ENCODE measurements at regions not wholly inside any gene's neighbourhood (a gene's known extent, or its start where the extent isn't known, plus 50 kb on each side); places are given as distances from the start of the nearest gene placed in this dataset.
A peak's percentile ranks its signal among the peaks of the same experiment; 100 is the strongest.

- Histone ChIP-seq H3K4me3 (ENCODE audit: low read depth, low read length) (no peak overlapping the region), H3K27ac (ENCODE audit: low read depth, low read length) (no peak overlapping the region), H3K27me3 (ENCODE audit: control insufficient read depth, insufficient read depth, low read length) (no peaks in the 10 kb centered on the region), H3K4me1 (ENCODE audit: control insufficient read depth, insufficient read depth, low read length) (peaks cover 16% of the 10 kb centered on the region), H3K9ac (ENCODE audit: low read depth, low read length) (no peak overlapping the region), H3K9me3 (ENCODE audit: control insufficient read depth, insufficient read depth, low read length) (no peaks in the 10 kb centered on the region), H3K36me3 (ENCODE audit: control insufficient read depth, insufficient read depth, low read length) (no peaks in the 10 kb centered on the region)
Observed at GRCh38 chr16:52271088-52271750, 275.7 kb downstream of the TOX3 start.

- no peaks in the 10 kb centered on the region for H3K27me3 ChIP-seq (ENCODE audit: control insufficient read depth, insufficient read depth, low read length)
- peak overlapping the region; percentile 90 for H3K27ac ChIP-seq (ENCODE audit: low read depth, low read length)
- peak overlapping the region; percentile 12; the same call in 1 of the 2 replicates for H3K9ac ChIP-seq (ENCODE audit: low read depth, low read length)
- no peaks in the 10 kb centered on the region for H3K9me3 ChIP-seq (ENCODE audit: control insufficient read depth, insufficient read depth, low read length)
- H3K4me1 ChIP-seq (ENCODE audit: control insufficient read depth, insufficient read depth, low read length) = peaks cover 50% of the 10 kb centered on the region
- no peak overlapping the region for H3K4me3 ChIP-seq (ENCODE audit: low read depth, low read length)
- H3K36me3 ChIP-seq (ENCODE audit: control insufficient read depth, insufficient read depth, low read length) = no peaks in the 10 kb centered on the region
Observed at GRCh38 chr16:52265446-52265861, 281.5 kb downstream of the TOX3 start.

GRCh38 chr16:52257534-52257933 is 289.4 kb downstream of the TOX3 start:
- no peak overlapping the region for H3K9ac ChIP-seq (ENCODE audit: low read depth, low read length)

GRCh38 chr16:52256310-52257078 is 290.4 kb downstream of the TOX3 start:
- Histone ChIP-seq H3K9me3 (ENCODE audit: control insufficient read depth, insufficient read depth, low read length) (no peaks in the 10 kb centered on the region), H3K27ac (ENCODE audit: low read depth, low read length) (peak overlapping the region; percentile 24), H3K4me3 (ENCODE audit: low read depth, low read length) (no peak overlapping the region), H3K9ac (ENCODE audit: low read depth, low read length) (no peak overlapping the region), H3K36me3 (ENCODE audit: control insufficient read depth, insufficient read depth, low read length) (no peaks in the 10 kb centered on the region), H3K4me1 (ENCODE audit: control insufficient read depth, insufficient read depth, low read length) (peaks cover 22% of the 10 kb centered on the region), H3K27me3 (ENCODE audit: control insufficient read depth, insufficient read depth, low read length) (no peaks in the 10 kb centered on the region)

More at GRCh38 chr16:52257534-52257933, 289.4 kb downstream of the TOX3 start:
- Histone ChIP-seq H3K36me3 (ENCODE audit: control insufficient read depth, insufficient read depth, low read length) (no peaks in the 10 kb centered on the region), H3K4me3 (ENCODE audit: low read depth, low read length) (no peak overlapping the region), H3K27me3 (ENCODE audit: control insufficient read depth, insufficient read depth, low read length) (no peaks in the 10 kb centered on the region), H3K9me3 (ENCODE audit: control insufficient read depth, insufficient read depth, low read length) (no peaks in the 10 kb centered on the region), H3K27ac (ENCODE audit: low read depth, low read length) (no peak overlapping the region), H3K4me1 (ENCODE audit: control insufficient read depth, insufficient read depth, low read length) (peaks cover 15% of the 10 kb centered on the region)

GRCh38 chr16:52254746-52255145 is 292.2 kb downstream of the TOX3 start:
- Histone ChIP-seq H3K9ac (ENCODE audit: low read depth, low read length) (no peak overlapping the region), H3K36me3 (ENCODE audit: control insufficient read depth, insufficient read depth, low read length) (no peaks in the 10 kb centered on the region), H3K9me3 (ENCODE audit: control insufficient read depth, insufficient read depth, low read length) (no peaks in the 10 kb centered on the region), H3K27me3 (ENCODE audit: control insufficient read depth, insufficient read depth, low read length) (no peaks in the 10 kb centered on the region), H3K4me1 (ENCODE audit: control insufficient read depth, insufficient read depth, low read length) (peaks cover 29% of the 10 kb centered on the region), H3K4me3 (ENCODE audit: low read depth, low read length) (no peak overlapping the region), H3K27ac (ENCODE audit: low read depth, low read length) (no peak overlapping the region)

GRCh38 chr16:52252680-52253079 is 294.3 kb downstream of the TOX3 start:
- Histone ChIP-seq H3K36me3 (ENCODE audit: control insufficient read depth, insufficient read depth, low read length) (no peaks in the 10 kb centered on the region), H3K4me1 (ENCODE audit: control insufficient read depth, insufficient read depth, low read length) (peaks cover 29% of the 10 kb centered on the region), H3K27me3 (ENCODE audit: control insufficient read depth, insufficient read depth, low read length) (no peaks in the 10 kb centered on the region), H3K4me3 (ENCODE audit: low read depth, low read length) (no peak overlapping the region), H3K9me3 (ENCODE audit: control insufficient read depth, insufficient read depth, low read length) (0 out of 2 replicates have a peak, but pooled peaks cover 5% of the 10 kb centered on the region), H3K27ac (ENCODE audit: low read depth, low read length) (no peak overlapping the region), H3K9ac (ENCODE audit: low read depth, low read length) (no peak overlapping the region)

GRCh38 chr16:52251495-52251894 is 295.4 kb downstream of the TOX3 start:
- H3K9me3 ChIP-seq (ENCODE audit: control insufficient read depth, insufficient read depth, low read length) = 0 out of 2 replicates have a peak, but pooled peaks cover 6% of the 10 kb centered on the region
- peaks cover 29% of the 10 kb centered on the region for H3K4me1 ChIP-seq (ENCODE audit: control insufficient read depth, insufficient read depth, low read length)
- peak overlapping the region; percentile 65 for H3K27ac ChIP-seq (ENCODE audit: low read depth, low read length)
- H3K36me3 ChIP-seq (ENCODE audit: control insufficient read depth, insufficient read depth, low read length) = no peaks in the 10 kb centered on the region
- no peaks in the 10 kb centered on the region for H3K27me3 ChIP-seq (ENCODE audit: control insufficient read depth, insufficient read depth, low read length)
- H3K9ac ChIP-seq (ENCODE audit: low read depth, low read length) = 0 out of 2 replicates have a peak overlapping the region, but pooled peaks have one; percentile 27
- H3K4me3 ChIP-seq (ENCODE audit: low read depth, low read length) = peak overlapping the region; percentile 40

GRCh38 chr16:52247737-52248136 is 299.2 kb downstream of the TOX3 start:
- Histone ChIP-seq H3K9ac (ENCODE audit: low read depth, low read length) (no peak overlapping the region), H3K4me1 (ENCODE audit: control insufficient read depth, insufficient read depth, low read length) (peaks cover 20% of the 10 kb centered on the region), H3K36me3 (ENCODE audit: control insufficient read depth, insufficient read depth, low read length) (no peaks in the 10 kb centered on the region)

GRCh38 chr16:52238710-52239109 is 308.2 kb downstream of the TOX3 start:
- Histone ChIP-seq H3K27ac (ENCODE audit: low read depth, low read length) (no peak overlapping the region), H3K27me3 (ENCODE audit: control insufficient read depth, insufficient read depth, low read length) (no peaks in the 10 kb centered on the region), H3K36me3 (ENCODE audit: control insufficient read depth, insufficient read depth, low read length) (no peaks in the 10 kb centered on the region), H3K4me1 (ENCODE audit: control insufficient read depth, insufficient read depth, low read length) (peaks cover 8% of the 10 kb centered on the region; the same call in 1 of the 2 replicates), H3K4me3 (ENCODE audit: low read depth, low read length) (no peak overlapping the region), H3K9me3 (ENCODE audit: control insufficient read depth, insufficient read depth, low read length) (no peaks in the 10 kb centered on the region), H3K9ac (ENCODE audit: low read depth, low read length) (no peak overlapping the region)

More at GRCh38 chr16:52247737-52248136, 299.2 kb downstream of the TOX3 start:
- Histone ChIP-seq H3K9me3 (ENCODE audit: control insufficient read depth, insufficient read depth, low read length) (0 out of 2 replicates have a peak, but pooled peaks cover 6% of the 10 kb centered on the region), H3K4me3 (ENCODE audit: low read depth, low read length) (no peak overlapping the region), H3K27ac (ENCODE audit: low read depth, low read length) (no peak overlapping the region), H3K27me3 (ENCODE audit: control insufficient read depth, insufficient read depth, low read length) (no peaks in the 10 kb centered on the region)

GRCh38 chr16:52237823-52238222 is 309.1 kb downstream of the TOX3 start:
- Histone ChIP-seq H3K4me3 (ENCODE audit: low read depth, low read length) (no peak overlapping the region), H3K4me1 (ENCODE audit: control insufficient read depth, insufficient read depth, low read length) (peaks cover 8% of the 10 kb centered on the region; the same call in 1 of the 2 replicates), H3K27ac (ENCODE audit: low read depth, low read length) (no peak overlapping the region), H3K27me3 (ENCODE audit: control insufficient read depth, insufficient read depth, low read length) (no peaks in the 10 kb centered on the region), H3K9ac (ENCODE audit: low read depth, low read length) (no peak overlapping the region), H3K9me3 (ENCODE audit: control insufficient read depth, insufficient read depth, low read length) (no peaks in the 10 kb centered on the region), H3K36me3 (ENCODE audit: control insufficient read depth, insufficient read depth, low read length) (no peaks in the 10 kb centered on the region)

GRCh38 chr16:52235186-52235585 is 311.8 kb downstream of the TOX3 start:
- no peaks in the 10 kb centered on the region for H3K36me3 ChIP-seq (ENCODE audit: control insufficient read depth, insufficient read depth, low read length)
- H3K4me1 ChIP-seq (ENCODE audit: control insufficient read depth, insufficient read depth, low read length) = peaks cover 8% of the 10 kb centered on the region; the same call in 1 of the 2 replicates
- no peak overlapping the region for H3K4me3 ChIP-seq (ENCODE audit: low read depth, low read length)
- H3K27ac ChIP-seq (ENCODE audit: low read depth, low read length) = no peak overlapping the region
- H3K9ac ChIP-seq (ENCODE audit: low read depth, low read length) = no peak overlapping the region
- no peaks in the 10 kb centered on the region for H3K27me3 ChIP-seq (ENCODE audit: control insufficient read depth, insufficient read depth, low read length)
- H3K9me3 ChIP-seq (ENCODE audit: control insufficient read depth, insufficient read depth, low read length) = no peaks in the 10 kb centered on the region

Data from HUES48 (cell line).